Neural cell (in vitro differentiated cells): ENCODE measurements at regions not wholly inside any gene's neighbourhood (a gene's known extent, or its start where the extent isn't known, plus 50 kb on each side); places are given as distances from the start of the nearest gene placed in this dataset.

Experiments
- H2AFZ ChIP-seq: fragments of 200-600, 300-800 bp; sonication (generic), shearing (Covaris generic); 2 replicates; pipeline ENCODE4 v1.6.0; 2014; ENCODE audit warnings: low read depth, mild to moderate bottlenecking, antibody characterized with exemption, low read length, moderate library complexity
- H3F3A ChIP-seq: fragments of 200-600 bp; shearing (Covaris generic); 2 replicates; pipeline ENCODE4 v1.6.1; 2016; ENCODE audit warnings: mild to moderate bottlenecking, moderate library complexity, mixed read lengths, antibody characterized with exemption, low read length; ENCODE audit not compliant: insufficient read depth, poor library complexity, severe bottlenecking
- H3K27ac ChIP-seq: fragments of 200-600, 300-800 bp; sonication (generic), shearing (Covaris generic); 2 replicates; pipeline ENCODE4 v1.5.1; 2014; ENCODE audit warnings: mild to moderate bottlenecking, low read length, moderate library complexity
- H3K27me3 ChIP-seq: fragments of 300-800, 200-600 bp; sonication (generic), shearing (Covaris generic); 2 replicates; pipeline ENCODE4 v1.6.0; 2014; ENCODE audit warnings: mild to moderate bottlenecking, low read depth, low read length, moderate library complexity; ENCODE audit not compliant: insufficient read depth
- H3K36me3 ChIP-seq: fragments of 300-800, 200-600 bp; sonication (generic), shearing (Covaris generic); 2 replicates; pipeline ENCODE4 v1.5.1; 2014; ENCODE audit warnings: mild to moderate bottlenecking, antibody characterized with exemption, low read length, moderate library complexity; ENCODE audit not compliant: insufficient read depth
- H3K4me2 ChIP-seq: fragments of 300-800, 200-600 bp; sonication (generic), shearing (Covaris generic); 2 replicates; pipeline ENCODE4 v1.6.0; 2014; ENCODE audit warnings: mild to moderate bottlenecking, low read length
- H3K4me3 ChIP-seq: fragments of 300-800, 200-600 bp; sonication (generic), shearing (Covaris generic); 2 replicates; pipeline ENCODE4 v1.5.1; 2014; ENCODE audit warnings: mild to moderate bottlenecking, low read length, moderate library complexity
- H3K79me2 ChIP-seq: fragments of 200-600 bp; shearing (Covaris generic); replicated peaks from 2 replicates; pipeline ENCODE4 v1.6.0; 2014; ENCODE audit warnings: mild to moderate bottlenecking, low read length, moderate library complexity; ENCODE audit not compliant: insufficient read depth
- H3K9ac ChIP-seq: fragments of 300-800, 200-600 bp; sonication (generic), shearing (Covaris generic); 2 replicates; pipeline ENCODE4 v1.6.1; 2016; ENCODE audit warnings: mild to moderate bottlenecking, low read length, mixed read lengths
- H3K9me2 ChIP-seq: fragments of 200-600 bp; shearing (Covaris generic); 2 replicates; pipeline ENCODE4 v1.6.1; 2016; ENCODE audit warnings: mild to moderate bottlenecking, low read length, mixed read lengths; ENCODE audit not compliant: insufficient read depth
- H3K9me3 ChIP-seq: fragments of 200-600, 300-800 bp; sonication (generic), shearing (Covaris generic); 2 replicates; pipeline ENCODE4 v1.6.1; 2016; ENCODE audit warnings: mild to moderate bottlenecking, mixed run types, low read length, moderate library complexity, mixed read lengths
- H4K20me1 ChIP-seq: fragments of 200-600 bp; shearing (Covaris generic); 2 replicates; pipeline ENCODE4 v1.6.1; 2016; ENCODE audit warnings: mild to moderate bottlenecking, mixed run types; ENCODE audit not compliant: insufficient read depth
- CTCF ChIP-seq: fragments of 450-650 bp; IDR thresholded peaks from 2 replicates; pipeline ENCODE4 v1.5.1; 2014; ENCODE audit warnings: antibody characterized with exemption, mild to moderate bottlenecking, moderate library complexity; ENCODE audit not compliant: poor library complexity, severe bottlenecking
- EP300 ChIP-seq: fragments of 450-650 bp; conservative IDR thresholded peaks from 2 replicates; pipeline ENCODE4 v1.6.1; 2014; ENCODE audit warnings: antibody characterized with exemption, mild to moderate bottlenecking, moderate library complexity; ENCODE audit not compliant: poor library complexity, severe bottlenecking
- EZH2 ChIP-seq: fragments of 200-600, 300-800 bp; shearing (Covaris generic), sonication (generic); IDR thresholded peaks from 2 replicates; pipeline ENCODE4 v1.6.1; 2014; ENCODE audit warnings: antibody characterized with exemption, low read length, borderline replicate concordance, mild to moderate bottlenecking; ENCODE audit not compliant: insufficient read depth, poor library complexity, severe bottlenecking
- MXI1 ChIP-seq: fragments of 450-650 bp; conservative IDR thresholded peaks from 2 replicates; pipeline ENCODE4 v1.6.1; 2014; ENCODE audit warnings: antibody characterized with exemption, mild to moderate bottlenecking; ENCODE audit not compliant: poor library complexity, severe bottlenecking
- POLR2AphosphoS5 ChIP-seq: IDR thresholded peaks from 2 replicates; pipeline ENCODE4 v1.6.1; 2012
- RAD21 ChIP-seq: fragments of 450-650 bp; conservative IDR thresholded peaks from 2 replicates; pipeline ENCODE4 v1.6.1; 2014; ENCODE audit warnings: antibody characterized with exemption, mild to moderate bottlenecking, moderate library complexity
- REST ChIP-seq: IDR thresholded peaks from 2 replicates; pipeline ENCODE4 v1.6.1; 2012; ENCODE audit warnings: borderline replicate concordance
- SMC3 ChIP-seq: fragments of 450-650 bp; conservative IDR thresholded peaks from 2 replicates; pipeline ENCODE4 v1.6.1; 2014; ENCODE audit warnings: antibody characterized with exemption, mild to moderate bottlenecking, moderate library complexity; ENCODE audit not compliant: poor library complexity
- TAF1 ChIP-seq: IDR thresholded peaks from 2 replicates; pipeline ENCODE4 v1.6.1; 2012; ENCODE audit warnings: low read depth

DNA sequence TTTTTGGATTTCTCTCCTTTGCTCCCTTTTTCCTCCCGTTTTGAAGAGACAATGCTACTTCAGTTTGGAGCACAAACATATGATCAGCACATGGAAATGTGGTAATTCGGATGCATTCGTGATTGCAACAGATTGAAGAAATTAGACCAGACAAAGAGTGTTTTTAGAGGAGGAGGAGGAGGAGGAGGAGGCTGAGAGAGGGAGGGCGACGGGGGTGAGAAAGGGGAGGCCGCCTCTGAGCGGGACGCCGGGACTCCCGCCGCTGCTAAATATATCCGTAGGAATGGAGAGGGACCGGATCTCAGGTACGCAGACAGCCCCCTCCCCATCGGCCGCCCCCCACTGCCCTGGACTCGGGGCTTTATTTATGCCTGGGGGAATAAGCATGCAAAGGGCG lies 179.3 kb downstream of the SEC14L1 start:
- no peaks in the 10 kb centered on the region for H3K36me3 ChIP-seq
- no peak overlapping the region for H3K9ac ChIP-seq
- no peak overlapping the region for H3K4me2 ChIP-seq
- no peaks in the 10 kb centered on the region for H3K79me2 ChIP-seq
- no peaks in the 10 kb centered on the region for H3F3A ChIP-seq
- no peak overlapping the region for H3K4me3 ChIP-seq
- H2AFZ ChIP-seq: no peak overlapping the region
- no peaks in the 10 kb centered on the region for H3K27me3 ChIP-seq
- H3K9me2 ChIP-seq: no peaks in the 10 kb centered on the region
- H4K20me1 ChIP-seq: no peaks in the 10 kb centered on the region
- TF ChIP-seq CTCF: no peak
- TF ChIP-seq TAF1: no peak
- no peak for TF ChIP-seq EP300
- no peak for TF ChIP-seq POLR2AphosphoS5
- TF ChIP-seq MXI1: no peak
- TF ChIP-seq REST: no peak
- no peaks in the 10 kb centered on the region for H3K9me3 ChIP-seq
- H3K27ac ChIP-seq: no peak overlapping the region

GRCh38 chr17:77320485-77321256 lies 179.9 kb downstream of the SEC14L1 start:
- TF ChIP-seq SMC3 (no peak), POLR2AphosphoS5 (no peak), EP300 (no peak), CTCF (no peak), TAF1 (no peak), RAD21 (no peak), MXI1 (no peak), REST (no peak), EZH2 (no peak)
- H3K9me3 ChIP-seq: no peaks in the 10 kb centered on the region
- no peaks in the 10 kb centered on the region for H3K9me2 ChIP-seq
- no peak overlapping the region for H3K27ac ChIP-seq
- H3K36me3 ChIP-seq: no peaks in the 10 kb centered on the region
- H2AFZ ChIP-seq: no peak overlapping the region
- H3K27me3 ChIP-seq: no peaks in the 10 kb centered on the region
- no peak overlapping the region for H3K9ac ChIP-seq
- no peaks in the 10 kb centered on the region for H3K79me2 ChIP-seq
- H3K4me3 ChIP-seq: no peak overlapping the region
- H3K4me2 ChIP-seq: no peak overlapping the region
- no peaks in the 10 kb centered on the region for H3F3A ChIP-seq
- no peaks in the 10 kb centered on the region for H4K20me1 ChIP-seq
